ENCODE measurements at regions not wholly inside any gene's neighbourhood (a gene's known extent, or its start where the extent isn't known, plus 50 kb on each side); places are given as distances from the start of the nearest gene placed in this dataset.
"Not testable (repeated sequence)": the region's sequence is repeated elsewhere in the genome, so short reads cannot be mapped to it uniquely, and the experiment has no call there.

- H3K9me3 ChIP-seq (ENCODE audit: control insufficient read depth, low read length), result no peaks in the 10 kb centered on the region
- H3K27me3 ChIP-seq (ENCODE audit: control insufficient read depth, insufficient read depth, low read length, poor library complexity, severe bottlenecking), result no peaks in the 10 kb centered on the region
- no peak overlapping the region for H3K4me3 Mint-ChIP-seq
- no peak for DNase-seq
- H3K27me3 Mint-ChIP-seq (ENCODE audit: insufficient read depth), result no peaks in the 10 kb centered on the region
- no peak for TF ChIP-seq CTCF (conservative IDR thresholded peaks at IDR 0.05)
- H3K9me3 Mint-ChIP-seq, result peaks cover 7% of the 10 kb centered on the region
- H3K36me3 Mint-ChIP-seq (ENCODE audit: low read depth), result no peaks in the 10 kb centered on the region
- no peak overlapping the region for H3K9ac ChIP-seq (ENCODE audit: extremely low read depth, low read length, poor library complexity, severe bottlenecking)
- no peak overlapping the region for H3K27ac ChIP-seq (ENCODE audit: low read depth, low read length)
- H3K4me1 Mint-ChIP-seq, result no peaks in the 10 kb centered on the region
- H3K27ac Mint-ChIP-seq, result no peak overlapping the region
- no peaks in the 10 kb centered on the region for H3K4me1 ChIP-seq (ENCODE audit: control insufficient read depth, insufficient read depth, low read length)
- H3K36me3 ChIP-seq (ENCODE audit: control insufficient read depth, insufficient read depth, low read length), result no peaks in the 10 kb centered on the region
- H3K4me3 ChIP-seq (ENCODE audit: low read length), result no peak overlapping the region
- 96% methylated on average over 2 of the region's 2 CpGs; no CpG with 5 or more reads in 1 of the 2 experiments for WGBS, 2 experiments (ENCODE audit: insufficient coverage in 1 of 2, insufficient read length in 1 of 2)
These were observed 516.1 kb downstream of the DACH1 start for GRCh38 chr13:71350886-71351285.

DNA sequence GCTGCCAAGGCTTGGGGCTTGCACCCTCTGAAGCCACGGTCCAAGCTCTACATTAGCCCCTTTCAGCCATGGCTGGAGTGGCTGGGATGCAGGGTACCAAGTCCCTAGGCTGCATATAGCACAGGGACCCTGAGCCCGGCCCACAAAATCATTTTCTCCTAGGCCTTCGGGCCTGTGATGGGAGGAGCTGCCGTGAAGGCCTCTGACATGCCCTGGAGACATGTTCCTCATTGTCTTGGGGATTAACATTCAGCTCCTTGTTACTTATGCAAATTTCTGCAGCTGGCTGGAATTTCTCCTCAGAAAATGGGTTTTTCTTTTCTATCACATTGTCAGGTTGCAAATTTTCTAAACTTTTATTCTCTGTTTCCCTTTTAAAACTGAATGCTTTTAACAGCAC lies 521.1 kb downstream of the DACH1 start:
- H3K27ac Mint-ChIP-seq; H3K27ac ChIP-seq (ENCODE audit: low read depth, low read length); DNase-seq; H3K4me3 ChIP-seq (ENCODE audit: low read length); H3K9ac ChIP-seq (ENCODE audit: extremely low read depth, low read length, poor library complexity, severe bottlenecking); H3K9me3 Mint-ChIP-seq; H3K27me3 ChIP-seq (ENCODE audit: control insufficient read depth, insufficient read depth, low read length, poor library complexity, severe bottlenecking); H3K36me3 Mint-ChIP-seq (ENCODE audit: low read depth); H3K9me3 ChIP-seq (ENCODE audit: control insufficient read depth, low read length); H3K4me3 Mint-ChIP-seq; H3K36me3 ChIP-seq (ENCODE audit: control insufficient read depth, insufficient read depth, low read length); H3K27me3 Mint-ChIP-seq (ENCODE audit: insufficient read depth); H3K4me1 Mint-ChIP-seq; H3K4me1 ChIP-seq (ENCODE audit: control insufficient read depth, insufficient read depth, low read length): not testable (repeated sequence)
- WGBS, 2 experiments (ENCODE audit: insufficient coverage in 1 of 2, insufficient read length in 1 of 2), result 91 to 93% methylated on average over 4 of the region's 4 CpGs

- H3K9me3 Mint-ChIP-seq, result peaks cover under 1% of the 10 kb centered on the region
- no peak for DNase-seq
- TF ChIP-seq CTCF (conservative IDR thresholded peaks at IDR 0.05), result no peak
- WGBS, 2 experiments (ENCODE audit: insufficient coverage in 1 of 2, insufficient read length in 1 of 2), result no CpG with 5 or more reads among the region's 1 CpG
- no peaks in the 10 kb centered on the region for H3K27me3 ChIP-seq (ENCODE audit: control insufficient read depth, insufficient read depth, low read length, poor library complexity, severe bottlenecking)
- H3K9ac ChIP-seq (ENCODE audit: extremely low read depth, low read length, poor library complexity, severe bottlenecking), result no peak overlapping the region
- H3K4me1 Mint-ChIP-seq, result no peaks in the 10 kb centered on the region
- H3K4me1 ChIP-seq (ENCODE audit: control insufficient read depth, insufficient read depth, low read length), result no peaks in the 10 kb centered on the region
- no peaks in the 10 kb centered on the region for H3K36me3 ChIP-seq (ENCODE audit: control insufficient read depth, insufficient read depth, low read length)
- no peaks in the 10 kb centered on the region for H3K36me3 Mint-ChIP-seq (ENCODE audit: low read depth)
- H3K9me3 ChIP-seq (ENCODE audit: control insufficient read depth, low read length), result no peaks in the 10 kb centered on the region
- H3K4me3 Mint-ChIP-seq, result no peak overlapping the region
- H3K27ac ChIP-seq (ENCODE audit: low read depth, low read length), result no peak overlapping the region
- no peaks in the 10 kb centered on the region for H3K27me3 Mint-ChIP-seq (ENCODE audit: insufficient read depth)
- no peak overlapping the region for H3K27ac Mint-ChIP-seq
- H3K4me3 ChIP-seq (ENCODE audit: low read length), result no peak overlapping the region
These were observed 527.3 kb downstream of the DACH1 start for GRCh38 chr13:71339736-71340135.

GRCh38 chr13:71339005-71339404 lies 528.0 kb downstream of the DACH1 start:
- Histone ChIP-seq H3K4me1 (ENCODE audit: control insufficient read depth, insufficient read depth, low read length) (no peaks in the 10 kb centered on the region), H3K27me3 (ENCODE audit: control insufficient read depth, insufficient read depth, low read length, poor library complexity, severe bottlenecking) (no peaks in the 10 kb centered on the region), H3K9me3 (ENCODE audit: control insufficient read depth, low read length) (no peaks in the 10 kb centered on the region), H3K27ac (ENCODE audit: low read depth, low read length) (no peak overlapping the region), H3K36me3 (ENCODE audit: control insufficient read depth, insufficient read depth, low read length) (no peaks in the 10 kb centered on the region), H3K9ac (ENCODE audit: extremely low read depth, low read length, poor library complexity, severe bottlenecking) (no peak overlapping the region), H3K4me3 (ENCODE audit: low read length) (no peak overlapping the region)
- H3K4me3 Mint-ChIP-seq, result no peak overlapping the region
- no peaks in the 10 kb centered on the region for H3K27me3 Mint-ChIP-seq (ENCODE audit: insufficient read depth)
- TF ChIP-seq CTCF (conservative IDR thresholded peaks at IDR 0.05), result no peak
- no peak overlapping the region for H3K27ac Mint-ChIP-seq
- no peaks in the 10 kb centered on the region for H3K9me3 Mint-ChIP-seq
- H3K4me1 Mint-ChIP-seq, result no peaks in the 10 kb centered on the region
- 88% methylated on average over 1 of the region's 1 CpG; no CpG with 5 or more reads in 1 of the 2 experiments for WGBS, 2 experiments (ENCODE audit: insufficient coverage in 1 of 2, insufficient read length in 1 of 2)
- no peak for DNase-seq
- H3K36me3 Mint-ChIP-seq (ENCODE audit: low read depth), result no peaks in the 10 kb centered on the region

Data from endodermal cell (in vitro differentiated cells).